SK-N-MC (cell line): ENCODE measurements at regions not wholly inside any gene's neighbourhood (a gene's known extent, or its start where the extent isn't known, plus 50 kb on each side); places are given as distances from the start of the nearest gene placed in this dataset.

Experiments
- DNase-seq: peaks from one replicate; pipeline ENCODE4 v3.0.0-alpha.2; 2011; ENCODE audit warnings: low read depth, low spot score
- H3K27ac ChIP-seq: fragments of 200-600 bp; sonication (generic); 2 replicates; pipeline ENCODE4 v1.5.1; 2016; ENCODE audit warnings: mixed run types
- H3K36me3 ChIP-seq: fragments of 200-600 bp; sonication (generic); 2 replicates; pipeline ENCODE4 v1.6.1; 2017; ENCODE audit warnings: antibody characterized with exemption, low read length, mixed read lengths; ENCODE audit not compliant: insufficient read depth
- H3K4me3 ChIP-seq: fragments of 200-600 bp; sonication (generic); 2 replicates; pipeline ENCODE4 v1.5.1; 2016
- H3K9ac ChIP-seq: fragments of 200-600 bp; sonication (generic); 2 replicates; pipeline ENCODE4 v1.8.0; 2017; ENCODE audit warnings: mixed run types, mixed read lengths; ENCODE audit not compliant: insufficient read length
- H3K9me3 ChIP-seq: fragments of 200-600 bp; sonication (generic); 2 replicates; pipeline ENCODE4 v1.6.1; 2017; ENCODE audit warnings: low read depth, mild to moderate bottlenecking, antibody characterized with exemption, low read length, moderate library complexity, mixed read lengths
- EZH2 ChIP-seq: fragments of 200-600 bp; sonication (generic); IDR thresholded peaks from one replicate; pipeline ENCODE4 v1.6.1; 2017; ENCODE audit warnings: antibody characterized with exemption
- FOXP2 ChIP-seq: optimal IDR thresholded peaks from 2 replicates; pipeline ENCODE3; 2011; ENCODE audit warnings: mild to moderate bottlenecking, moderate library complexity; ENCODE audit not compliant: insufficient read depth; ENCODE audit errors: extremely low read length, control extremely low read depth
- POLR2AphosphoS5 ChIP-seq: IDR thresholded peaks from 2 replicates; pipeline ENCODE4 v1.6.1; 2012; ENCODE audit warnings: mild to moderate bottlenecking, low read depth, low read length, borderline replicate concordance

DNA sequence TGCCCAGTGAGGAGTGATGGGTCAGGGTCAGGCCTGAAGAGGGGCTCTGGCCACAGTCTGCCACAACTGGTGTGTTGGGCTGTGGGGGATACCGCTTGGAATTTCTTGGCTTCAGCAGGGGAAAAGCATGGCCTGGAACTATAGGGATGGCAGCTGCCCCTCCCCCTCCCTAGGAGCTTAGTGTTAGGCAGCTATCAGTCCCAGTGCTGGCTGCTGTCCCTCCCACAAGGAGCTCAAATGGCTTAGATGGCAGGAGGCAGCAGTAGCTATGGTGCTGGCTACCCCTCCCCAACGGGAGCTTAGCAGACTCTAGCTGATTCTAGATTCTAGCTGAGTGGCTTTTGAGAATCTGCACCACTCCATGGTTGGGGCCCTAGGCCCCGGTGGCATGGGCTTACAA lies 414.5 kb upstream of the HSF2 start:
- Histone ChIP-seq H3K9ac (no peak overlapping the region), H3K9me3 (no peaks in the 10 kb centered on the region), H3K27ac (no peak overlapping the region), H3K36me3 (no peaks in the 10 kb centered on the region), H3K4me3 (no peak overlapping the region)
- TF ChIP-seq POLR2AphosphoS5, result no peak
- no peak for TF ChIP-seq FOXP2
- TF ChIP-seq EZH2, result no peak
- no peak for DNase-seq

DNA sequence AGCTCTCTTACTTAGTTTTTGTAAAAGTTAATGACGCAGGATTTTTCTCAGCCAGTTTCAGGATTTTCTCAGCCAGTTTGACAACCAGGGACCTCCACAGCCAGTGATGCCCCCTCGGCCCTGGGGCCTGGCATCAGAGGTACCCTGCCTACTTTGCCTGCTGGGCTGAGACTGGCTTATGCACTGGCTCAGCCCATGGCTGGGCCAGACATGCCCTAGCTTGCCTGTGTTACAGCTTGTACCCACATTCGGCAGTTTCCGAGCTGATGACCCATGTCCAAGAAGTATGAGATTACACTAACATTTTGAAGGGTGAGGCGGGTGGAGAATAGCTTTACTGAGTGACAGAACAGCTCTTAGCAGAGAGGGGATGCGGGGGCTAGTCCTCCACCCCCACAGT lies 406.1 kb upstream of the HSF2 start:
- Histone ChIP-seq H3K27ac (no peak overlapping the region), H3K9ac (no peak overlapping the region), H3K36me3 (no peaks in the 10 kb centered on the region), H3K4me3 (no peak overlapping the region), H3K9me3 (no peaks in the 10 kb centered on the region)
- TF ChIP-seq POLR2AphosphoS5 (no peak), EZH2 (no peak), FOXP2 (no peak)
- DNase-seq, result no peak

GRCh38 chr6:121994919-121995318 lies 404.5 kb upstream of the HSF2 start:
- Histone ChIP-seq H3K9me3 (no peaks in the 10 kb centered on the region), H3K4me3 (peak overlapping the region; percentile 19; the same call in 1 of the 2 replicates), H3K9ac (no peak overlapping the region), H3K36me3 (no peaks in the 10 kb centered on the region), H3K27ac (peak overlapping the region; percentile 29; the same call in 1 of the 2 replicates)
- DNase-seq, result peak; percentile 60
- peak; percentile 51; the same call in 1 of the 2 replicates for TF ChIP-seq POLR2AphosphoS5
- TF ChIP-seq FOXP2, result no peak

DNA sequence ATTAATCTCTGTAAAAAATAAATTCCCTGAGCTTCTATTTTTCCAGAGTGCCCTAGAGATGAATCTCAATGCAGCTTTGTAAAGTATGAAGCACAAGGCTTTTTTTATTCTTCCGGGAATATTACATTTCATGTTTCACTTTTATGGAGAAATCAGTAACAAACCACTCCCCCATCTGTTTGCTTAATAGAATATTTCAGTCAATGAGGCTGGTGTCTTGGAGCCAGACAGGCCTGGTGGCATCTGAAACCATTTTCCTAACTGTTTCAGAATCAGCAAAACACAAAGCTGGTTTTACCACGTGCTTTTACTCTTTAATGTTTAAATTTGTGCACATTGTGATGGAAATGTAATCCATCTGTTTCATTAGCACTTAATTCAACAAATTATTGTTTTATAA lies 400.8 kb upstream of the HSF2 start:
- H3K36me3 ChIP-seq, result no peaks in the 10 kb centered on the region
- peak overlapping the region; percentile 65; the same call in 1 of the 2 replicates for H3K27ac ChIP-seq
- DNase-seq, result no peak
- TF ChIP-seq FOXP2 (no peak), EZH2 (no peak), POLR2AphosphoS5 (no peak)
- H3K4me3 ChIP-seq, result peak overlapping the region; percentile 5; the same call in 1 of the 2 replicates
- H3K9me3 ChIP-seq, result no peaks in the 10 kb centered on the region
- H3K9ac ChIP-seq, result no peak overlapping the region

DNA sequence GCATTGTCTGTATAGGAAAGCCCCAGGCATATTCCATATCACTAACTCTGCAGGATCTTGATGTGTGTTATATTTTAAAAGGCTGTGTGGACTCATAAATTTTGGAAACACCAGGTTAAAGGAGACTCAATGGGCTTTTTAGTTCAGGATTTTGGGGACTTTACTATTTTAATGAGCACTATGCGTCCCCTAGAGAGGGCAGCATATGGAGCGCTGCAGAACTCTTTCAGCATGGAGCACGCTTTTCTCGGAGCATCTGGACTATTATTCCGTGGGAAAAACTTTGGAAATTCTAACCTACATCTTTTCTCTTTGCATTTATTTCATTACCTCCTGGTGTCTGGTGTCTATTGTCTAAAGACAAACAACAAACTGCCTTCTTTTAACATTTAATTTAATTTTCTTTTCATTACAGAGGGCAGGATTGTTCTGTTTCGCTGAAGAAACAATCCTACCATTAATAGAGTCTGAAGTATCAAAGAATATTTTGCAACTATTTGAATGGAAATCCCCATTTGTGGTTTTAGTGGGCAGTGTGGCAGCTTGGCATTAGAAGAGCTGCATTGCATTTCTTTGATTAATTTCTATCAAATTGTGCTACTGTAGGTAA lies 399.9 kb upstream of the HSF2 start:
- Histone ChIP-seq H3K27ac (peak overlapping the region; percentile 54; the same call in 1 of the 2 replicates), H3K9me3 (no peaks in the 10 kb centered on the region), H3K4me3 (no peak overlapping the region), H3K9ac (no peak overlapping the region), H3K36me3 (no peaks in the 10 kb centered on the region)
- TF ChIP-seq EZH2, result no peak
- no peak for TF ChIP-seq POLR2AphosphoS5
- no peak for TF ChIP-seq FOXP2
- DNase-seq, result no peak

- H3K4me3 ChIP-seq, result peak overlapping the region; percentile 49
- H3K9ac ChIP-seq, result no peak overlapping the region
- peak overlapping the region; percentile 91 for H3K27ac ChIP-seq
- no peak for TF ChIP-seq FOXP2
- TF ChIP-seq POLR2AphosphoS5, result no peak
- TF ChIP-seq EZH2, result no peak
- no peaks in the 10 kb centered on the region for H3K9me3 ChIP-seq
- H3K36me3 ChIP-seq, result no peaks in the 10 kb centered on the region
- DNase-seq, result no peak
Measured at GRCh38 chr6:122005661-122006060, 393.8 kb upstream of the HSF2 start.

GRCh38 chr6:122007339-122007738 lies 392.1 kb upstream of the HSF2 start:
- peak; percentile 21 for TF ChIP-seq FOXP2
- TF ChIP-seq EZH2, result no peak
- peak; percentile 66; the same call in 1 of the 2 replicates for TF ChIP-seq POLR2AphosphoS5
- peak; percentile 93 for DNase-seq
- H3K4me3 ChIP-seq, result peak overlapping the region; percentile 68
- H3K9me3 ChIP-seq, result no peaks in the 10 kb centered on the region
- no peaks in the 10 kb centered on the region for H3K36me3 ChIP-seq
- H3K27ac ChIP-seq, result peak overlapping the region; percentile 91
- H3K9ac ChIP-seq, result peak overlapping the region; percentile 62

DNA sequence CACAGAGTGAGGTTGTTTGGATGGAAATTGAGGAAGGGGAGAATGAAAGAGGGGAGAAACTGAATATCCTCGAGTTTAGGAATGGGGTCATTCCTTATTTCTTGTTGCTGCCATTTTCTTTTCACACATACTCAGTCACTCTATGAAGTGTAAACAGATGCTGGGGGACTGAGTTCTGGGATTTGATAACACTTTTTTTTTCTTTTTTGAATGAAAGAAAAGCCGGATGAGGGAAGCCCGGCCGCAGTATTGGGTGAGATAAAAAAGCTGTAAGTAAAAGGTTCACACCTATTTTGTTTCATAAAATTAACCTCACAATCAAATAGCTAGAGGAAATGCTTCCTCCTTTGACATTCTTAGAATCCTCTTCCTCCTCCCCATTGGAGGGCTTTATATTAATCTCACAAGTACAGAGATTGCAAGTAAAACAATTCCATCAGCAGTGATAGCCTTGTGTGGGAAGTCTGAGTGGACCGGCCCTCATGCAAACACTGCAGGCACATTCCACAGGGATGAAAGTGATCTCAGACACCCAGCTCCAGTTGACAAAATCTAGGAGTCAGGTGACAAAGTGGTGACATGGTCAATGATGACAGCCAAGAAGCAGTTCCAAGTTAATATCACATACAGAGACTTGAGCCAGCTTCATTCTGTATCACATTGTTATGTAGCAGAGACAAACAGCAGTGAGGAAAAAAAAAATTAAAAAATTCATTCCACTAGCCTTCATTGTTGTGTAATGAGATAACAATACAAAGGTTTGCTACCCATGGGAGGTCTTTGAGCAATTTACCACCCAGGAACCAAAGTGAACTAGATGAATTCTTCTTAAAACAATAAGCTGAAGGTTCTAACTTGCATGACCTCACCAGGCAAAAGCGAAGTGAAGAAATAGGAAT lies 391.1 kb upstream of the HSF2 start:
- H3K27ac ChIP-seq, result peak overlapping the region; percentile 91
- no peak for TF ChIP-seq EZH2
- TF ChIP-seq FOXP2, result no peak
- TF ChIP-seq POLR2AphosphoS5, result no peak
- no peaks in the 10 kb centered on the region for H3K9me3 ChIP-seq
- no peaks in the 10 kb centered on the region for H3K36me3 ChIP-seq
- DNase-seq, result no peak
- peak overlapping the region; percentile 28 for H3K9ac ChIP-seq
- H3K4me3 ChIP-seq, result peak overlapping the region; percentile 68; the same call in 1 of the 2 replicates
